Neural cell (in vitro differentiated cells): ENCODE measurements at regions not wholly inside any gene's neighbourhood (a gene's known extent, or its start where the extent isn't known, plus 50 kb on each side); places are given as distances from the start of the nearest gene placed in this dataset.

Experiments used
- H2AFZ ChIP-seq: fragments of 200-600, 300-800 bp; sonication (generic), shearing (Covaris generic); 2 replicates; pipeline ENCODE4 v1.6.0; 2014; ENCODE audit warnings: low read depth, mild to moderate bottlenecking, antibody characterized with exemption, low read length, moderate library complexity
- H3F3A ChIP-seq: fragments of 200-600 bp; shearing (Covaris generic); 2 replicates; pipeline ENCODE4 v1.6.1; 2016; ENCODE audit warnings: mild to moderate bottlenecking, moderate library complexity, mixed read lengths, antibody characterized with exemption, low read length; ENCODE audit not compliant: insufficient read depth, poor library complexity, severe bottlenecking
- H3K27ac ChIP-seq: fragments of 200-600, 300-800 bp; sonication (generic), shearing (Covaris generic); 2 replicates; pipeline ENCODE4 v1.5.1; 2014; ENCODE audit warnings: mild to moderate bottlenecking, low read length, moderate library complexity
- H3K27me3 ChIP-seq: fragments of 300-800, 200-600 bp; sonication (generic), shearing (Covaris generic); 2 replicates; pipeline ENCODE4 v1.6.0; 2014; ENCODE audit warnings: mild to moderate bottlenecking, low read depth, low read length, moderate library complexity; ENCODE audit not compliant: insufficient read depth
- H3K36me3 ChIP-seq: fragments of 300-800, 200-600 bp; sonication (generic), shearing (Covaris generic); 2 replicates; pipeline ENCODE4 v1.5.1; 2014; ENCODE audit warnings: mild to moderate bottlenecking, antibody characterized with exemption, low read length, moderate library complexity; ENCODE audit not compliant: insufficient read depth
- H3K4me2 ChIP-seq: fragments of 300-800, 200-600 bp; sonication (generic), shearing (Covaris generic); 2 replicates; pipeline ENCODE4 v1.6.0; 2014; ENCODE audit warnings: mild to moderate bottlenecking, low read length
- H3K4me3 ChIP-seq: fragments of 300-800, 200-600 bp; sonication (generic), shearing (Covaris generic); 2 replicates; pipeline ENCODE4 v1.5.1; 2014; ENCODE audit warnings: mild to moderate bottlenecking, low read length, moderate library complexity
- H3K79me2 ChIP-seq: fragments of 200-600 bp; shearing (Covaris generic); replicated peaks from 2 replicates; pipeline ENCODE4 v1.6.0; 2014; ENCODE audit warnings: mild to moderate bottlenecking, low read length, moderate library complexity; ENCODE audit not compliant: insufficient read depth
- H3K9ac ChIP-seq: fragments of 300-800, 200-600 bp; sonication (generic), shearing (Covaris generic); 2 replicates; pipeline ENCODE4 v1.6.1; 2016; ENCODE audit warnings: mild to moderate bottlenecking, low read length, mixed read lengths
- H3K9me2 ChIP-seq: fragments of 200-600 bp; shearing (Covaris generic); 2 replicates; pipeline ENCODE4 v1.6.1; 2016; ENCODE audit warnings: mild to moderate bottlenecking, low read length, mixed read lengths; ENCODE audit not compliant: insufficient read depth
- H3K9me3 ChIP-seq: fragments of 200-600, 300-800 bp; sonication (generic), shearing (Covaris generic); 2 replicates; pipeline ENCODE4 v1.6.1; 2016; ENCODE audit warnings: mild to moderate bottlenecking, mixed run types, low read length, moderate library complexity, mixed read lengths
- H4K20me1 ChIP-seq: fragments of 200-600 bp; shearing (Covaris generic); 2 replicates; pipeline ENCODE4 v1.6.1; 2016; ENCODE audit warnings: mild to moderate bottlenecking, mixed run types; ENCODE audit not compliant: insufficient read depth
- EP300 ChIP-seq: fragments of 450-650 bp; conservative IDR thresholded peaks from 2 replicates; pipeline ENCODE4 v1.6.1; 2014; ENCODE audit warnings: antibody characterized with exemption, mild to moderate bottlenecking, moderate library complexity; ENCODE audit not compliant: poor library complexity, severe bottlenecking
- EZH2 ChIP-seq: fragments of 200-600, 300-800 bp; shearing (Covaris generic), sonication (generic); IDR thresholded peaks from 2 replicates; pipeline ENCODE4 v1.6.1; 2014; ENCODE audit warnings: antibody characterized with exemption, low read length, borderline replicate concordance, mild to moderate bottlenecking; ENCODE audit not compliant: insufficient read depth, poor library complexity, severe bottlenecking
- MXI1 ChIP-seq: fragments of 450-650 bp; conservative IDR thresholded peaks from 2 replicates; pipeline ENCODE4 v1.6.1; 2014; ENCODE audit warnings: antibody characterized with exemption, mild to moderate bottlenecking; ENCODE audit not compliant: poor library complexity, severe bottlenecking
- POLR2AphosphoS5 ChIP-seq: IDR thresholded peaks from 2 replicates; pipeline ENCODE4 v1.6.1; 2012
- RAD21 ChIP-seq: fragments of 450-650 bp; conservative IDR thresholded peaks from 2 replicates; pipeline ENCODE4 v1.6.1; 2014; ENCODE audit warnings: antibody characterized with exemption, mild to moderate bottlenecking, moderate library complexity
- SMC3 ChIP-seq: fragments of 450-650 bp; conservative IDR thresholded peaks from 2 replicates; pipeline ENCODE4 v1.6.1; 2014; ENCODE audit warnings: antibody characterized with exemption, mild to moderate bottlenecking, moderate library complexity; ENCODE audit not compliant: poor library complexity
- TAF1 ChIP-seq: IDR thresholded peaks from 2 replicates; pipeline ENCODE4 v1.6.1; 2012; ENCODE audit warnings: low read depth
- TF ChIP-seq, protein P1 (sequence below): IDR thresholded peaks from 2 replicates; pipeline ENCODE4 v1.6.1; 2012; ENCODE audit warnings: borderline replicate concordance
- TF ChIP-seq, protein P2 (sequence below): fragments of 450-650 bp; IDR thresholded peaks from 2 replicates; pipeline ENCODE4 v1.5.1; 2014; ENCODE audit warnings: antibody characterized with exemption, mild to moderate bottlenecking, moderate library complexity; ENCODE audit not compliant: poor library complexity, severe bottlenecking

DNA sequence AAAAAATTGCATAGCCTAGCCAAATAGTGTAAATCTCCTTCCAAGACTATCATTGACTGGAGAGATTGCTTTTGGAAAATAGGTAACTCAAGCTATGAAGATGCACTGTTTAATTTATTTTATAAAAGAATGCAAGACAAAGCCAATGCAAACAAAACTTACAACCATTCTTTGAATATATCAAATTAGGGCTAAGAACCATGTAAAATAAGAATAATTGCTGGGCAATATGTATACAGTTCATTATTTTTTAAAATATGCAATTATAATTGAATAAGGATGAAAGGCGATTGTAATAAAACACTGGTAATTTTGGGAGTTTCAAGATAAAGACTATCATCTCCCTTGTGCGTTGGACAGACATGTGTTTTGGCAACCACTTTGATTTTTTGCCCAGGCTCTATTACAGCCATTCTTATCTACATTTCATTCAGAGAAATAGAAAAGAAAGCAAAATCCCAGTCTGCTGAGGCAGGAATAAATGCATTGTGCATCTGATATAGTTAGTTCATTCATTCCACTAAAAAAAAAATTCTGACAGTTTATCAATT, 242.3 kb upstream of the ROBO1 start:
- Histone ChIP-seq H3K4me2 (no peak overlapping the region), H3K4me3 (no peak overlapping the region), H3K36me3 (no peaks in the 10 kb centered on the region), H3K79me2 (no peaks in the 10 kb centered on the region), H4K20me1 (no peaks in the 10 kb centered on the region), H3K27ac (no peak overlapping the region), H3K9me3 (no peaks in the 10 kb centered on the region), H3K9ac (no peak overlapping the region), H3K9me2 (peaks cover 3% of the 10 kb centered on the region), H3F3A (no peaks in the 10 kb centered on the region), H2AFZ (no peak overlapping the region), H3K27me3 (no peaks in the 10 kb centered on the region)
- TF ChIP-seq TAF1 (no peak), POLR2AphosphoS5 (no peak), EP300 (no peak), SMC3 (no peak), EZH2 (no peak)
- TF ChIP-seq, protein P1, sequence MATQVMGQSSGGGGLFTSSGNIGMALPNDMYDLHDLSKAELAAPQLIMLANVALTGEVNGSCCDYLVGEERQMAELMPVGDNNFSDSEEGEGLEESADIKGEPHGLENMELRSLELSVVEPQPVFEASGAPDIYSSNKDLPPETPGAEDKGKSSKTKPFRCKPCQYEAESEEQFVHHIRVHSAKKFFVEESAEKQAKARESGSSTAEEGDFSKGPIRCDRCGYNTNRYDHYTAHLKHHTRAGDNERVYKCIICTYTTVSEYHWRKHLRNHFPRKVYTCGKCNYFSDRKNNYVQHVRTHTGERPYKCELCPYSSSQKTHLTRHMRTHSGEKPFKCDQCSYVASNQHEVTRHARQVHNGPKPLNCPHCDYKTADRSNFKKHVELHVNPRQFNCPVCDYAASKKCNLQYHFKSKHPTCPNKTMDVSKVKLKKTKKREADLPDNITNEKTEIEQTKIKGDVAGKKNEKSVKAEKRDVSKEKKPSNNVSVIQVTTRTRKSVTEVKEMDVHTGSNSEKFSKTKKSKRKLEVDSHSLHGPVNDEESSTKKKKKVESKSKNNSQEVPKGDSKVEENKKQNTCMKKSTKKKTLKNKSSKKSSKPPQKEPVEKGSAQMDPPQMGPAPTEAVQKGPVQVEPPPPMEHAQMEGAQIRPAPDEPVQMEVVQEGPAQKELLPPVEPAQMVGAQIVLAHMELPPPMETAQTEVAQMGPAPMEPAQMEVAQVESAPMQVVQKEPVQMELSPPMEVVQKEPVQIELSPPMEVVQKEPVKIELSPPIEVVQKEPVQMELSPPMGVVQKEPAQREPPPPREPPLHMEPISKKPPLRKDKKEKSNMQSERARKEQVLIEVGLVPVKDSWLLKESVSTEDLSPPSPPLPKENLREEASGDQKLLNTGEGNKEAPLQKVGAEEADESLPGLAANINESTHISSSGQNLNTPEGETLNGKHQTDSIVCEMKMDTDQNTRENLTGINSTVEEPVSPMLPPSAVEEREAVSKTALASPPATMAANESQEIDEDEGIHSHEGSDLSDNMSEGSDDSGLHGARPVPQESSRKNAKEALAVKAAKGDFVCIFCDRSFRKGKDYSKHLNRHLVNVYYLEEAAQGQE: no peak
- TF ChIP-seq, protein P2, sequence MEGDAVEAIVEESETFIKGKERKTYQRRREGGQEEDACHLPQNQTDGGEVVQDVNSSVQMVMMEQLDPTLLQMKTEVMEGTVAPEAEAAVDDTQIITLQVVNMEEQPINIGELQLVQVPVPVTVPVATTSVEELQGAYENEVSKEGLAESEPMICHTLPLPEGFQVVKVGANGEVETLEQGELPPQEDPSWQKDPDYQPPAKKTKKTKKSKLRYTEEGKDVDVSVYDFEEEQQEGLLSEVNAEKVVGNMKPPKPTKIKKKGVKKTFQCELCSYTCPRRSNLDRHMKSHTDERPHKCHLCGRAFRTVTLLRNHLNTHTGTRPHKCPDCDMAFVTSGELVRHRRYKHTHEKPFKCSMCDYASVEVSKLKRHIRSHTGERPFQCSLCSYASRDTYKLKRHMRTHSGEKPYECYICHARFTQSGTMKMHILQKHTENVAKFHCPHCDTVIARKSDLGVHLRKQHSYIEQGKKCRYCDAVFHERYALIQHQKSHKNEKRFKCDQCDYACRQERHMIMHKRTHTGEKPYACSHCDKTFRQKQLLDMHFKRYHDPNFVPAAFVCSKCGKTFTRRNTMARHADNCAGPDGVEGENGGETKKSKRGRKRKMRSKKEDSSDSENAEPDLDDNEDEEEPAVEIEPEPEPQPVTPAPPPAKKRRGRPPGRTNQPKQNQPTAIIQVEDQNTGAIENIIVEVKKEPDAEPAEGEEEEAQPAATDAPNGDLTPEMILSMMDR: no peak

DNA sequence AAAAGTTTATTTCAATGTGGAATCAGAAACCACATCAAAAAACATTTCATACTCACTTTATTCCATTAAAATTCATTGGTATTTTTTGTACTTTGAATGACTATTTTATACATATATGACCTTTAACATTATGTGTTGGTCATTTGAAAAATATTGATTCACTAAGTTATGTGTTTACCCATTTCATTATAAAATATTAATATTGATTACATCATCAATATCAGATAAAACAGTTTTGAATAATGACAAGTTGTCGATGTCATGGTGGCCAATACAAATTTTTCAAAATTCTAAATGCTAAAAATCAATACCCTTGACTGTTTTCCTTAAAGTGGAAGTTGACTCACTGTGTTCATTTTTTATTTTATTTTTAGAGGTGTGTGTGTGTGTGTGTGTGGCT, 239.7 kb upstream of the ROBO1 start:
- no peaks in the 10 kb centered on the region for H4K20me1 ChIP-seq
- no peak overlapping the region for H2AFZ ChIP-seq
- no peak overlapping the region for H3K4me3 ChIP-seq
- no peak overlapping the region for H3K9ac ChIP-seq
- TF ChIP-seq EP300: no peak
- TF ChIP-seq EZH2: no peak
- TF ChIP-seq, protein P2: no peak
- no peak for TF ChIP-seq POLR2AphosphoS5
- no peak for TF ChIP-seq TAF1
- no peak for TF ChIP-seq MXI1
- no peak for TF ChIP-seq RAD21
- TF ChIP-seq, protein P1: no peak
- no peak for TF ChIP-seq SMC3
- no peaks in the 10 kb centered on the region for H3K79me2 ChIP-seq
- no peaks in the 10 kb centered on the region for H3K36me3 ChIP-seq
- no peaks in the 10 kb centered on the region for H3K27me3 ChIP-seq
- no peaks in the 10 kb centered on the region for H3K9me3 ChIP-seq
- H3F3A ChIP-seq: no peaks in the 10 kb centered on the region
- H3K9me2 ChIP-seq: peaks cover 3% of the 10 kb centered on the region
- no peak overlapping the region for H3K27ac ChIP-seq
- H3K4me2 ChIP-seq: no peak overlapping the region
